Activated CD4-positive, alpha-beta T cell treated with anti-CD3 and anti-CD28 coated beads, Interleukin-2, amount 50 U/mL, for 16 hours (primary cell): ENCODE measurements at regions not wholly inside any gene's neighbourhood (a gene's known extent, or its start where the extent isn't known, plus 50 kb on each side); places are given as distances from the start of the nearest gene placed in this dataset.

ENCODE experiments used
- DNase-seq: peaks from one replicate; pipeline ENCODE4 v3.0.0-alpha.2; 2020

- DNase-seq = no peak
Measured at GRCh38 chr10:1911771-1912170, 174.4 kb upstream of the ADARB2 start.

GRCh38 chr10:1903982-1904381, 166.7 kb upstream of the ADARB2 start:
- no peak for DNase-seq

- DNase-seq = no peak
Measured at GRCh38 chr10:1896153-1896552, 158.8 kb upstream of the ADARB2 start.

- no peak for DNase-seq
Measured at GRCh38 chr10:1895691-1896090, 158.4 kb upstream of the ADARB2 start.

- DNase-seq = no peak
Measured at GRCh38 chr10:1894912-1895311, 157.6 kb upstream of the ADARB2 start.

GRCh38 chr10:1893941-1894340, 156.6 kb upstream of the ADARB2 start:
- no peak for DNase-seq

- no peak for DNase-seq
Measured at GRCh38 chr10:1886039-1886438, 148.7 kb upstream of the ADARB2 start.

- DNase-seq = no peak
Measured at GRCh38 chr10:1882728-1883127, 145.4 kb upstream of the ADARB2 start.

GRCh38 chr10:1882180-1882579, 144.9 kb upstream of the ADARB2 start:
- DNase-seq = no peak

GRCh38 chr10:1881636-1882035, 144.3 kb upstream of the ADARB2 start:
- no peak for DNase-seq

GRCh38 chr10:1874533-1874932, 137.2 kb upstream of the ADARB2 start:
- DNase-seq = no peak

GRCh38 chr10:1873661-1874315, 136.5 kb upstream of the ADARB2 start:
- no peak for DNase-seq

GRCh38 chr10:1872151-1872726, 134.9 kb upstream of the ADARB2 start:
- no peak for DNase-seq

GRCh38 chr10:1870491-1870890, 133.2 kb upstream of the ADARB2 start:
- DNase-seq = no peak

- DNase-seq = no peak
Measured at GRCh38 chr10:1869861-1870260, 132.5 kb upstream of the ADARB2 start.

GRCh38 chr10:1860351-1860750, 123.0 kb upstream of the ADARB2 start:
- DNase-seq = no peak

GRCh38 chr10:1858547-1858946, 121.2 kb upstream of the ADARB2 start:
- DNase-seq = no peak

- DNase-seq = no peak
Measured at GRCh38 chr10:1858048-1858447, 120.7 kb upstream of the ADARB2 start.

GRCh38 chr10:1855911-1856310, 118.6 kb upstream of the ADARB2 start:
- no peak for DNase-seq

GRCh38 chr10:1854271-1854670, 116.9 kb upstream of the ADARB2 start:
- DNase-seq = no peak

GRCh38 chr10:1853801-1854200, 116.5 kb upstream of the ADARB2 start:
- no peak for DNase-seq

GRCh38 chr10:1852841-1853240, 115.5 kb upstream of the ADARB2 start:
- no peak for DNase-seq

- DNase-seq = no peak
Measured at GRCh38 chr10:1851762-1852161, 114.4 kb upstream of the ADARB2 start.

GRCh38 chr10:1850971-1851527, 113.7 kb upstream of the ADARB2 start:
- no peak for DNase-seq

GRCh38 chr10:1847361-1847760, 110.0 kb upstream of the ADARB2 start:
- no peak for DNase-seq
